A549 (cell line): ENCODE measurements at regions not wholly inside any gene's neighbourhood (a gene's known extent, or its start where the extent isn't known, plus 50 kb on each side); places are given as distances from the start of the nearest gene placed in this dataset.

ENCODE experiments used
- ATAC-seq, 2 experiments: fragments of 200-7000 bp in 1 of 2; fragments of >200 bp in 1 of 2; cut with Nextera tagmentation in 1 of 2; cut with Tn5 transposase in 1 of 2; 3 replicates each; pipeline versions ENCODE4 v1.8.0 to v1.9.1; 2018 to 2020; ENCODE audit warnings: mild to moderate bottlenecking in 1 of 2, moderate library complexity in 1 of 2
- CTCF ChIA-PET: fragments of 300-600 bp; sonication (Branson Sonifier 250); formaldehyde crosslinking; extraction: SDS; loops from one replicate; lab custom pipeline; 2021; ENCODE audit warnings: antibody characterized with exemption, inconsistent platforms; lab: Yijun Ruan, JAX
- POLR2A ChIA-PET: fragments of 350-600 bp; formaldehyde crosslinking; extraction: SDS; loops from one replicate; lab custom pipeline; 2021; ENCODE audit warnings: antibody characterized with exemption, inconsistent platforms; lab: Yijun Ruan, JAX
- DNase-seq, 2 experiments: peaks; one replicate each; pipeline versions ENCODE4 v3.0.0 to v3.0.0-alpha.2; 2011 to 2016; ENCODE audit warnings: low read depth in 1 of 2, low spot score in 1 of 2
- FAIRE-seq: peaks from 2 replicates; lab custom pipeline; 2011; peaks lifted over from hg19 to GRCh38; lab: Jason Lieb, UNC
- H3K27ac ChIP-seq, 2 experiments: fragments of >200 bp; sonication (Bioruptor Twin); formaldehyde crosslinking; 3 replicates each; pipeline ENCODE4 v1.5.1; 2016 to 2017
- H3K4me1 ChIP-seq: fragments of >200 bp; sonication (Bioruptor Twin); formaldehyde crosslinking; 3 replicates; pipeline ENCODE4 v1.6.1; 2016
- H3K4me2 ChIP-seq: fragments of >200 bp; sonication (Bioruptor Twin); formaldehyde crosslinking; 3 replicates; pipeline ENCODE4 v1.6.1; 2016
- H3K4me3 ChIP-seq: fragments of >200 bp; sonication (Bioruptor Twin); formaldehyde crosslinking; 3 replicates; pipeline ENCODE4 v1.5.1; 2016
- H3K9me3 ChIP-seq: fragments of >200 bp; sonication (Bioruptor Twin); formaldehyde crosslinking; 3 replicates; pipeline ENCODE4 v1.6.1; 2016
- BHLHE40 ChIP-seq: IDR thresholded peaks from 2 replicates; pipeline ENCODE4 v1.6.1; 2012; ENCODE audit warnings: low read depth, low read length, inconsistent platforms
- CEBPB ChIP-seq, 2 experiments: fragments of >200 bp in 1 of 2; sonication (Bioruptor Twin) in 1 of 2; formaldehyde crosslinking in 1 of 2; IDR thresholded peaks; 2 replicates each; pipeline ENCODE4 v1.6.1; 2012 to 2016
- EHF ChIP-seq: fragments of 250-450 bp; sonication (Bioruptor Pico); IDR thresholded peaks from 2 replicates; pipeline ENCODE4 v1.5.0; 2020; ENCODE audit warnings: mild to moderate bottlenecking
- EP300 ChIP-seq, 2 experiments: fragments of >200 bp; sonication (Bioruptor Twin); formaldehyde crosslinking; IDR thresholded peaks; 2 replicates in 1 of 2; 3 replicates in 1 of 2; pipeline ENCODE4 v1.6.1; 2016 to 2017
- ESRRA ChIP-seq: fragments of 150-350 bp; IDR thresholded peaks from 2 replicates; pipeline ENCODE4 v1.6.1; 2014; ENCODE audit warnings: mild to moderate bottlenecking, low read length, borderline replicate concordance
- FOSL2 ChIP-seq, 2 experiments: fragments of 450-650 bp in 1 of 2; fragments of >200 bp in 1 of 2; sonication (Bioruptor Twin) in 1 of 2; formaldehyde crosslinking; IDR thresholded peaks; 2 replicates each; pipeline versions ENCODE4 v1.5.0 to v1.6.1; 2016 to 2020; ENCODE audit warnings: mild to moderate bottlenecking in 1 of 2, moderate library complexity in 1 of 2
- FOXS1 ChIP-seq: fragments of 250-450 bp; sonication (Bioruptor Pico); IDR thresholded peaks from 2 replicates; pipeline ENCODE4 v1.5.0; 2020; ENCODE audit warnings: mild to moderate bottlenecking, moderate library complexity
- GATA3 ChIP-seq: IDR thresholded peaks from 2 replicates; pipeline ENCODE4 v1.6.1; 2012; ENCODE audit warnings: borderline replicate concordance
- HOXA7 ChIP-seq: fragments of 250-450 bp; sonication (Bioruptor Pico); IDR thresholded peaks from 2 replicates; pipeline ENCODE4 v1.5.0; 2020; ENCODE audit warnings: mild to moderate bottlenecking, moderate library complexity
- HOXB13 ChIP-seq: fragments of 250-450 bp; sonication (Bioruptor Pico); IDR thresholded peaks from 2 replicates; pipeline ENCODE4 v1.5.0; 2020; ENCODE audit warnings: low read depth, mild to moderate bottlenecking, moderate library complexity
- JUNB ChIP-seq: fragments of >200 bp; sonication (Bioruptor Twin); formaldehyde crosslinking; IDR thresholded peaks from 2 replicates; pipeline ENCODE4 v1.6.1; 2016
- KDM1A ChIP-seq: fragments of 200-600 bp; sonication (generic); IDR thresholded peaks from 2 replicates; pipeline ENCODE4 v1.6.1; 2016; ENCODE audit warnings: low read depth, mild to moderate bottlenecking
- MAFK ChIP-seq: fragments of 450-650 bp; IDR thresholded peaks from 2 replicates; pipeline ENCODE4 v1.6.1; 2014; ENCODE audit not compliant: partially characterized antibody
- MYC ChIP-seq: IDR thresholded peaks from 2 replicates; pipeline ENCODE4 v1.6.1; 2012; ENCODE audit warnings: mild to moderate bottlenecking, inconsistent platforms, low read length, improper control_type of control experiment, borderline replicate concordance
- RAD21 ChIP-seq, 2 experiments: fragments of >200 bp in 1 of 2; sonication (Bioruptor Twin) in 1 of 2; formaldehyde crosslinking in 1 of 2; IDR thresholded peaks in 1 of 2; conservative IDR thresholded peaks in 1 of 2; 2 replicates in 1 of 2; 3 replicates in 1 of 2; pipeline ENCODE4 v1.6.1; 2012 to 2018; ENCODE audit warnings: inconsistent platforms in 1 of 2
- RNF2 ChIP-seq: fragments of 200-600 bp; sonication (generic); IDR thresholded peaks from 2 replicates; pipeline ENCODE4 v1.6.1; 2016; ENCODE audit warnings: low read depth, mild to moderate bottlenecking, antibody characterized with exemption, moderate library complexity, borderline replicate concordance
- SMC3 ChIP-seq: fragments of >200 bp; sonication (Bioruptor Twin); formaldehyde crosslinking; IDR thresholded peaks from 3 replicates; pipeline ENCODE4 v1.6.1; 2018; ENCODE audit warnings: inconsistent platforms
- ZSCAN20 ChIP-seq: fragments of 250-450 bp; sonication (Bioruptor Pico); IDR thresholded peaks from 2 replicates; pipeline ENCODE4 v1.8.0; 2022; ENCODE audit warnings: mild to moderate bottlenecking, moderate library complexity
- WGBS: methylation state at CpG from one replicate; pipeline ENCODE4 v1.1.6; 2017; ENCODE audit errors: missing lambda C conversion rate; 5-methylcytosine and 5-hydroxymethylcytosine counted together
- TF ChIP-seq, protein P1 (sequence below): fragments of 200-600 bp; sonication (generic); IDR thresholded peaks from 2 replicates; pipeline ENCODE4 v1.6.1; 2016; ENCODE audit warnings: antibody characterized with exemption, mild to moderate bottlenecking, moderate library complexity
- TF ChIP-seq, protein P2 (sequence below): fragments of >200 bp; sonication (Bioruptor Twin); formaldehyde crosslinking; IDR thresholded peaks from 3 replicates; pipeline ENCODE4 v1.5.1; 2016

DNA sequence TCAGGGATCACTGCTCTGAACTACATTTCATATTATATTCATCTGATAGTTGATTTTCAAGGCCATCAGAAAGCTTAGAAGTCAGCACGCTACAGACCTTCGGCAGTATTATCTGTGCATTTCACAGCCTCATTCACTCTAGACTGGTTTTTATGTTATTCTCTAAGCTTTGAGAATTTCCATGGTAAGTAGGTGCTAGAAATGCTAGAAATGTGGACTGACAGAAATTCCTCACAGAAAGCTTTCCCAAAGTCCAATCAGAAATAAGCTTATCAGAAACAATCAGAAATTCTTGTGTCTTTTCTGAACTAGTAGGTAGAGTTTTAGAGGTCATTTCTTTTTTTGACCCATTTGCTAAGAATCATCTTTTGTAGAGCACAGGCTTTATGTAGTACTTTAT is 176.6 kb downstream of the TMTC3 start (continued):
- TF ChIP-seq, protein P1, sequence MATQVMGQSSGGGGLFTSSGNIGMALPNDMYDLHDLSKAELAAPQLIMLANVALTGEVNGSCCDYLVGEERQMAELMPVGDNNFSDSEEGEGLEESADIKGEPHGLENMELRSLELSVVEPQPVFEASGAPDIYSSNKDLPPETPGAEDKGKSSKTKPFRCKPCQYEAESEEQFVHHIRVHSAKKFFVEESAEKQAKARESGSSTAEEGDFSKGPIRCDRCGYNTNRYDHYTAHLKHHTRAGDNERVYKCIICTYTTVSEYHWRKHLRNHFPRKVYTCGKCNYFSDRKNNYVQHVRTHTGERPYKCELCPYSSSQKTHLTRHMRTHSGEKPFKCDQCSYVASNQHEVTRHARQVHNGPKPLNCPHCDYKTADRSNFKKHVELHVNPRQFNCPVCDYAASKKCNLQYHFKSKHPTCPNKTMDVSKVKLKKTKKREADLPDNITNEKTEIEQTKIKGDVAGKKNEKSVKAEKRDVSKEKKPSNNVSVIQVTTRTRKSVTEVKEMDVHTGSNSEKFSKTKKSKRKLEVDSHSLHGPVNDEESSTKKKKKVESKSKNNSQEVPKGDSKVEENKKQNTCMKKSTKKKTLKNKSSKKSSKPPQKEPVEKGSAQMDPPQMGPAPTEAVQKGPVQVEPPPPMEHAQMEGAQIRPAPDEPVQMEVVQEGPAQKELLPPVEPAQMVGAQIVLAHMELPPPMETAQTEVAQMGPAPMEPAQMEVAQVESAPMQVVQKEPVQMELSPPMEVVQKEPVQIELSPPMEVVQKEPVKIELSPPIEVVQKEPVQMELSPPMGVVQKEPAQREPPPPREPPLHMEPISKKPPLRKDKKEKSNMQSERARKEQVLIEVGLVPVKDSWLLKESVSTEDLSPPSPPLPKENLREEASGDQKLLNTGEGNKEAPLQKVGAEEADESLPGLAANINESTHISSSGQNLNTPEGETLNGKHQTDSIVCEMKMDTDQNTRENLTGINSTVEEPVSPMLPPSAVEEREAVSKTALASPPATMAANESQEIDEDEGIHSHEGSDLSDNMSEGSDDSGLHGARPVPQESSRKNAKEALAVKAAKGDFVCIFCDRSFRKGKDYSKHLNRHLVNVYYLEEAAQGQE = no peak
- no peak for TF ChIP-seq MAFK
- TF ChIP-seq RNF2 = no peak
- no peak for TF ChIP-seq SMC3
- TF ChIP-seq ESRRA = no peak
- no peak for TF ChIP-seq EP300 (IDR thresholded peaks at IDR 0.05)
- no peak for TF ChIP-seq FOXS1 (CRISPR knock-in tag)

GRCh38 chr12:88325076-88325815 is 183.1 kb downstream of the TMTC3 start:
- CTCF ChIA-PET = interaction anchor here (0.9 to 1.8 kb wide), 3 partner anchors 10 to 189 kb away, joined by 3 to 8 read pairs (median 3); no protein-coding TSS in a partner anchor
- 0 out of 3 replicates have a peak, but pooled peaks cover 2% of the 10 kb centered on the region for H3K9me3 ChIP-seq
- POLR2A ChIA-PET = no interaction called here
- H3K4me3 ChIP-seq = no peak overlapping the region
- 16% methylated on average over 1 of the region's 1 CpG for WGBS
- DNase-seq (peak; percentile 16 to 65), ATAC-seq (peak; percentile 90 to 93), FAIRE-seq (no peak)
- peaks cover 18% of the 10 kb centered on the region for H3K4me1 ChIP-seq
- peak overlapping the region; percentile 66 to 71 for H3K27ac ChIP-seq
- peak overlapping the region; percentile 55 for H3K4me2 ChIP-seq
- TF ChIP-seq FOSL2 (IDR thresholded peaks at IDR 0.05) = no peak
- TF ChIP-seq FOSL2 (CRISPR knock-in tag; IDR thresholded peaks at IDR 0.05) = peak; percentile 45; the same call in 1 of the 2 replicates
- no peak for TF ChIP-seq HOXA7 (CRISPR knock-in tag)
- no peak for TF ChIP-seq EP300 (IDR thresholded peaks at IDR 0.05)
- TF ChIP-seq JUNB = peak; percentile 17; the same call in 1 of the 2 replicates
- TF ChIP-seq RAD21 (conservative IDR thresholded peaks at IDR 0.05 in 1 of 2, IDR thresholded peaks at IDR 0.05 in 1 of 2) = peak; percentile 25 to 28; a peak in 1 of 5 replicates
- TF ChIP-seq MAFK = peak; percentile 5
- 0 out of 2 replicates have a peak, but pooled peaks have one; percentile 21 for TF ChIP-seq FOXS1 (CRISPR knock-in tag)
- no peak for TF ChIP-seq HOXB13 (CRISPR knock-in tag)
- TF ChIP-seq, protein P2, sequence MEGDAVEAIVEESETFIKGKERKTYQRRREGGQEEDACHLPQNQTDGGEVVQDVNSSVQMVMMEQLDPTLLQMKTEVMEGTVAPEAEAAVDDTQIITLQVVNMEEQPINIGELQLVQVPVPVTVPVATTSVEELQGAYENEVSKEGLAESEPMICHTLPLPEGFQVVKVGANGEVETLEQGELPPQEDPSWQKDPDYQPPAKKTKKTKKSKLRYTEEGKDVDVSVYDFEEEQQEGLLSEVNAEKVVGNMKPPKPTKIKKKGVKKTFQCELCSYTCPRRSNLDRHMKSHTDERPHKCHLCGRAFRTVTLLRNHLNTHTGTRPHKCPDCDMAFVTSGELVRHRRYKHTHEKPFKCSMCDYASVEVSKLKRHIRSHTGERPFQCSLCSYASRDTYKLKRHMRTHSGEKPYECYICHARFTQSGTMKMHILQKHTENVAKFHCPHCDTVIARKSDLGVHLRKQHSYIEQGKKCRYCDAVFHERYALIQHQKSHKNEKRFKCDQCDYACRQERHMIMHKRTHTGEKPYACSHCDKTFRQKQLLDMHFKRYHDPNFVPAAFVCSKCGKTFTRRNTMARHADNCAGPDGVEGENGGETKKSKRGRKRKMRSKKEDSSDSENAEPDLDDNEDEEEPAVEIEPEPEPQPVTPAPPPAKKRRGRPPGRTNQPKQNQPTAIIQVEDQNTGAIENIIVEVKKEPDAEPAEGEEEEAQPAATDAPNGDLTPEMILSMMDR = 0 out of 3 replicates have a peak, but pooled peaks have one; percentile 5
- TF ChIP-seq CEBPB (IDR thresholded peaks at IDR 0.05) = peak in 1 of 2 experiments; percentile 55; a peak in 3 of 4 replicates

DNA sequence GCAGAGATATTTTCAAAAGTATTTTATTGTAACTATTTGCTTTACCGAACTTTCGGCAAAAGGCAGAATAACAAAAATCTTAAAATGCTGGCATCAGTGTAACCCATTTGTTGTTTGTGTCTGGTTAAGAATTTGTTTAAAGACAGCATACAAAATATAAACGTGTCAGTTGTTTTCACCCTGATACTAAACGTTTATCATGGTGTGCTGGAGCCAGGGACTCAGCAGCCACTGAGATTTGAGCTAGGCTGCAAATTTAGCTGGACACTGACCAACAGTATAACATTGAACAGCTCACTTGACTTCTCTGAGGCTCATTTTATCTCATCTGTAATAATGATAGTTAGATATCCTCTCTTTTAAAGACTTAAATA is 183.7 kb downstream of the TMTC3 start:
- CTCF ChIA-PET = interaction anchor here (0.9 to 1.8 kb wide), 2 partner anchors 9 to 189 kb away, joined by 3 to 8 read pairs; no protein-coding TSS in a partner anchor
- DNase-seq = no peak
- Histone ChIP-seq H3K4me2 (peak overlapping the region; percentile 55), H3K27ac (peak overlapping the region; percentile 50 to 71; a peak in 4 of 6 replicates), H3K4me1 (peaks cover 18% of the 10 kb centered on the region), H3K9me3 (0 out of 3 replicates have a peak, but pooled peaks cover 2% of the 10 kb centered on the region), H3K4me3 (no peak overlapping the region)
- TF ChIP-seq, protein P1 = no peak
- TF ChIP-seq KDM1A (no peak), BHLHE40 (no peak), CEBPB (IDR thresholded peaks at IDR 0.05) (no peak), ZSCAN20 (CRISPR knock-in tag) (no peak), GATA3 (no peak), MYC (no peak), EHF (CRISPR knock-in tag) (no peak)
- POLR2A ChIA-PET = no interaction called here
- ATAC-seq = peak in 1 of 2 experiments; percentile 28; a peak in 2 of 6 replicates
- WGBS = 55% methylated on average over 4 of the region's 4 CpGs
- no peak for FAIRE-seq
